ENCODE measurements at regions not wholly inside any gene's neighbourhood (a gene's known extent, or its start where the extent isn't known, plus 50 kb on each side); places are given as distances from the start of the nearest gene placed in this dataset.

DNA sequence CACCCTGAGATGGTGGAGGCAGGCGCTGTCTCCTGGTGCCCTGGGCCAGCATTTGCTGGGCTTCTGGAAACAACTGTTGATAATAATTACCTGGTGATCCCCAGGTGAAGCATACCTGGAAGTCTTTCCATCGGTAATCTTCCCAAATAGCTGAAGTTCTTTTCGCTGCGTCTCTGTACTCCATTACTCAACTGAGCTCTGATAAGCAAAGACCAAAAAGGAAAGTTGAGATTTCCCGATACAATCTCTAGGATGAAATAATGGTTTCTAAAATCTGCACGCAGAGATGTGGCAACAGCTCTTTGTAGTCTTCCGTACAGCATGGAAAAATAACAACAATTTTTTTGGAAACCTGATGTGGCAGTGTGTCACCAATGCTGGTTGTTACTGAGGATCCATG, 226.5 kb downstream of the GATA3 start:
- no peak for TF ChIP-seq NFIC (IDR thresholded peaks at IDR 0.05; ENCODE audit: low read depth, low read length)
- no peaks in the 10 kb centered on the region for H3K79me2 ChIP-seq (ENCODE audit: control insufficient read depth, insufficient read depth, low read length)
- in situ Hi-C loops (cut with MboI) (no loop called here), intact Hi-C loops (cut with micrococcal nuclease; ENCODE audit: unreplicated experiment) (no loop called here)
- WGBS (ENCODE audit: insufficient coverage, insufficient replicate concordance, low lambda C conversion rate, missing lambda C conversion rate): 57% methylated on average over 7 of the region's 7 CpGs
- H3K36me3 ChIP-seq (ENCODE audit: control insufficient read depth in 2 of 2, insufficient read depth in 2 of 2, low read length in 1 of 2): no peaks in the 10 kb centered on the region
- SMC1A ChIA-PET (ENCODE audit: uncharacterized antibody, unreplicated experiment): no interaction called here
- FAIRE-seq: no peak
- no peak overlapping the region for H3K4me2 ChIP-seq (ENCODE audit: control insufficient read depth, insufficient read depth)
- BruUV-seq (replicated peaks): no TSS peak
- no peak overlapping the region for H3K4me3 ChIP-seq
- DNase-seq (ENCODE audit: low read depth, low spot score): no peak
- no peak overlapping the region for H3K27ac ChIP-seq (ENCODE audit: control insufficient read depth, insufficient read depth)
- H3K9ac ChIP-seq (ENCODE audit: control insufficient read depth, insufficient read depth, low read length): no peak overlapping the region
- H4K20me1 ChIP-seq (ENCODE audit: control insufficient read depth, insufficient read depth): no peaks in the 10 kb centered on the region
- POLR2A ChIA-PET: no interaction called here
- H2AFZ ChIP-seq (ENCODE audit: control insufficient read depth, low read depth, low read length): no peak overlapping the region
- RAD21 ChIA-PET (ENCODE audit: unreplicated experiment): no interaction called here
- no peak for ATAC-seq
- no peaks in the 10 kb centered on the region for H3K9me3 ChIP-seq (replicated peaks; ENCODE audit: control insufficient read depth, insufficient read depth, low read length)
- no peaks in the 10 kb centered on the region for H3K4me1 ChIP-seq (ENCODE audit: control insufficient read depth, insufficient read depth, low read length)
- CTCF ChIA-PET: no interaction called here
- H3K27me3 ChIP-seq (replicated peaks in 1 of 2; ENCODE audit: control insufficient read depth in 2 of 2, insufficient read depth in 2 of 2, low read length in 1 of 2): no peaks in the 10 kb centered on the region

- WGBS (ENCODE audit: insufficient coverage, insufficient replicate concordance, low lambda C conversion rate, missing lambda C conversion rate): 17% methylated on average over 4 of the region's 4 CpGs
- ATAC-seq (no peak), FAIRE-seq (no peak), DNase-seq (ENCODE audit: low read depth, low spot score) (no peak)
- ChIA-PET RAD21 (ENCODE audit: unreplicated experiment) (no interaction called here), CTCF (no interaction called here), SMC1A (ENCODE audit: uncharacterized antibody, unreplicated experiment) (no interaction called here), POLR2A (no interaction called here)
- no peaks in the 10 kb centered on the region for H3K36me3 ChIP-seq (ENCODE audit: control insufficient read depth in 2 of 2, insufficient read depth in 2 of 2, low read length in 1 of 2)
- H3K4me3 ChIP-seq: no peak overlapping the region
- H3K9me3 ChIP-seq (replicated peaks; ENCODE audit: control insufficient read depth, insufficient read depth, low read length): no peaks in the 10 kb centered on the region
- BruUV-seq (replicated peaks): no TSS peak
- intact Hi-C loops (cut with micrococcal nuclease; ENCODE audit: unreplicated experiment): no loop called here
- H3K79me2 ChIP-seq (ENCODE audit: control insufficient read depth, insufficient read depth, low read length): no peaks in the 10 kb centered on the region
- no peaks in the 10 kb centered on the region for H4K20me1 ChIP-seq (ENCODE audit: control insufficient read depth, insufficient read depth)
- no peaks in the 10 kb centered on the region for H3K4me1 ChIP-seq (ENCODE audit: control insufficient read depth, insufficient read depth, low read length)
- no peak overlapping the region for H3K9ac ChIP-seq (ENCODE audit: control insufficient read depth, insufficient read depth, low read length)
- TF ChIP-seq, protein P1, sequence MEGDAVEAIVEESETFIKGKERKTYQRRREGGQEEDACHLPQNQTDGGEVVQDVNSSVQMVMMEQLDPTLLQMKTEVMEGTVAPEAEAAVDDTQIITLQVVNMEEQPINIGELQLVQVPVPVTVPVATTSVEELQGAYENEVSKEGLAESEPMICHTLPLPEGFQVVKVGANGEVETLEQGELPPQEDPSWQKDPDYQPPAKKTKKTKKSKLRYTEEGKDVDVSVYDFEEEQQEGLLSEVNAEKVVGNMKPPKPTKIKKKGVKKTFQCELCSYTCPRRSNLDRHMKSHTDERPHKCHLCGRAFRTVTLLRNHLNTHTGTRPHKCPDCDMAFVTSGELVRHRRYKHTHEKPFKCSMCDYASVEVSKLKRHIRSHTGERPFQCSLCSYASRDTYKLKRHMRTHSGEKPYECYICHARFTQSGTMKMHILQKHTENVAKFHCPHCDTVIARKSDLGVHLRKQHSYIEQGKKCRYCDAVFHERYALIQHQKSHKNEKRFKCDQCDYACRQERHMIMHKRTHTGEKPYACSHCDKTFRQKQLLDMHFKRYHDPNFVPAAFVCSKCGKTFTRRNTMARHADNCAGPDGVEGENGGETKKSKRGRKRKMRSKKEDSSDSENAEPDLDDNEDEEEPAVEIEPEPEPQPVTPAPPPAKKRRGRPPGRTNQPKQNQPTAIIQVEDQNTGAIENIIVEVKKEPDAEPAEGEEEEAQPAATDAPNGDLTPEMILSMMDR (IDR thresholded peaks at IDR 0.05 in 2 of 3, conservative IDR thresholded peaks at IDR 0.05 in 1 of 3; ENCODE audit: control insufficient read depth in 2 of 3, extremely low read depth in 1 of 3, insufficient read depth in 1 of 3, low read depth in 3 of 3, low read length in 3 of 3): no peak
- H3K4me2 ChIP-seq (ENCODE audit: control insufficient read depth, insufficient read depth): no peak overlapping the region
- in situ Hi-C loops (cut with MboI): no loop called here
- H2AFZ ChIP-seq (ENCODE audit: control insufficient read depth, low read depth, low read length): no peak overlapping the region
- H3K27me3 ChIP-seq (replicated peaks in 1 of 2; ENCODE audit: control insufficient read depth in 2 of 2, insufficient read depth in 2 of 2, low read length in 1 of 2): no peaks in the 10 kb centered on the region
- no peak overlapping the region for H3K27ac ChIP-seq (ENCODE audit: control insufficient read depth, insufficient read depth)
Measured at GRCh38 chr10:8282340-8282739, 227.9 kb downstream of the GATA3 start.
